Progenitor cell of endocrine pancreas (in vitro differentiated cells): ENCODE measurements at regions not wholly inside any gene's neighbourhood (a gene's known extent, or its start where the extent isn't known, plus 50 kb on each side); places are given as distances from the start of the nearest gene placed in this dataset.

ENCODE experiments used
- DNase-seq: peaks from one replicate; pipeline ENCODE4 v3.0.0; 2021; ENCODE audit warnings: low spot score; ENCODE audit not compliant: unreplicated experiment
- H3K27ac Mint-ChIP-seq: 2 replicates; pipeline ENCODE4 v1.8.0; 2021; ENCODE audit warnings: mild to moderate bottlenecking, moderate library complexity, mixed read lengths
- H3K27me3 Mint-ChIP-seq: 2 replicates; pipeline ENCODE4 v1.8.0; 2021; ENCODE audit warnings: mixed read lengths
- H3K36me3 Mint-ChIP-seq: 2 replicates; pipeline ENCODE4 v1.8.0; 2022; ENCODE audit warnings: mixed read lengths; ENCODE audit not compliant: insufficient read depth
- H3K4me1 Mint-ChIP-seq: 2 replicates; pipeline ENCODE4 v1.8.0; 2021; ENCODE audit warnings: low read depth, mixed read lengths
- H3K4me3 Mint-ChIP-seq: 2 replicates; pipeline ENCODE4 v1.8.0; 2021; ENCODE audit warnings: low read depth, mild to moderate bottlenecking, moderate library complexity, mixed read lengths
- H3K9me3 Mint-ChIP-seq: 2 replicates; pipeline ENCODE4 v1.8.0; 2021; ENCODE audit warnings: low read depth, mixed read lengths
- CTCF ChIP-seq: fragments of 200-600 bp; sonication (generic); IDR thresholded peaks from one replicate; pipeline ENCODE4 v1.5.0; 2021; ENCODE audit warnings: antibody characterized with exemption, mild to moderate bottlenecking; ENCODE audit not compliant: unreplicated experiment

GRCh38 chr10:31194986-31195385, 124.0 kb upstream of the ZEB1 start:
- no peak overlapping the region for H3K27ac Mint-ChIP-seq
- H3K27me3 Mint-ChIP-seq: no peaks in the 10 kb centered on the region
- H3K36me3 Mint-ChIP-seq: no peaks in the 10 kb centered on the region
- no peak for TF ChIP-seq CTCF
- no peak overlapping the region for H3K4me3 Mint-ChIP-seq
- no peaks in the 10 kb centered on the region for H3K4me1 Mint-ChIP-seq
- no peak for DNase-seq
- H3K9me3 Mint-ChIP-seq: no peaks in the 10 kb centered on the region

GRCh38 chr10:31197886-31198285, 121.1 kb upstream of the ZEB1 start:
- DNase-seq: no peak
- Mint-ChIP-seq H3K4me1 (no peaks in the 10 kb centered on the region), H3K27me3 (no peaks in the 10 kb centered on the region), H3K27ac (no peak overlapping the region), H3K36me3 (no peaks in the 10 kb centered on the region), H3K9me3 (no peaks in the 10 kb centered on the region), H3K4me3 (no peak overlapping the region)
- TF ChIP-seq CTCF: no peak

- Mint-ChIP-seq H3K9me3 (no peaks in the 10 kb centered on the region), H3K4me1 (no peaks in the 10 kb centered on the region), H3K27me3 (no peaks in the 10 kb centered on the region), H3K36me3 (no peaks in the 10 kb centered on the region), H3K4me3 (no peak overlapping the region), H3K27ac (no peak overlapping the region)
- no peak for TF ChIP-seq CTCF
- no peak for DNase-seq
Observed at GRCh38 chr10:31204090-31204489, 114.9 kb upstream of the ZEB1 start.

- Mint-ChIP-seq H3K36me3 (no peaks in the 10 kb centered on the region), H3K27ac (no peak overlapping the region), H3K27me3 (peaks cover 3% of the 10 kb centered on the region), H3K4me1 (no peaks in the 10 kb centered on the region), H3K9me3 (no peaks in the 10 kb centered on the region), H3K4me3 (no peak overlapping the region)
- TF ChIP-seq CTCF: no peak
- no peak for DNase-seq
Observed at GRCh38 chr10:31207636-31208035, 111.4 kb upstream of the ZEB1 start.

GRCh38 chr10:31209478-31209877, 109.5 kb upstream of the ZEB1 start:
- Mint-ChIP-seq H3K36me3 (no peaks in the 10 kb centered on the region), H3K27ac (no peak overlapping the region), H3K27me3 (peaks cover 3% of the 10 kb centered on the region), H3K9me3 (no peaks in the 10 kb centered on the region), H3K4me3 (no peak overlapping the region), H3K4me1 (no peaks in the 10 kb centered on the region)
- DNase-seq: no peak
- no peak for TF ChIP-seq CTCF
